ENCODE measurements at regions not wholly inside any gene's neighbourhood (a gene's known extent, or its start where the extent isn't known, plus 50 kb on each side); places are given as distances from the start of the nearest gene placed in this dataset.

- no peaks in the 10 kb centered on the region for H3K9me2 ChIP-seq (ENCODE audit: insufficient read depth, low read length)
- H3K9ac ChIP-seq (ENCODE audit: low read length): no peak overlapping the region
- no peaks in the 10 kb centered on the region for H3K9me3 ChIP-seq (ENCODE audit: low read length)
- H3K4me2 ChIP-seq (ENCODE audit: low read length): no peak overlapping the region
- no peaks in the 10 kb centered on the region for H3K79me2 ChIP-seq (replicated peaks; ENCODE audit: insufficient read depth, low read length)
- H4K20me1 ChIP-seq (ENCODE audit: insufficient read depth): no peaks in the 10 kb centered on the region
- H3K36me3 ChIP-seq (ENCODE audit: insufficient read depth, low read length): no peaks in the 10 kb centered on the region
- no peaks in the 10 kb centered on the region for H3F3A ChIP-seq (ENCODE audit: insufficient read depth, low read length, poor library complexity, severe bottlenecking)
- no peak for TF ChIP-seq POLR2AphosphoS5 (IDR thresholded peaks at IDR 0.05)
- TF ChIP-seq MXI1 (conservative IDR thresholded peaks at IDR 0.05; ENCODE audit: poor library complexity, severe bottlenecking): no peak
- no peak for TF ChIP-seq SMC3 (conservative IDR thresholded peaks at IDR 0.05; ENCODE audit: poor library complexity)
- H3K4me3 ChIP-seq (ENCODE audit: low read length): no peak overlapping the region
- no peaks in the 10 kb centered on the region for H3K27me3 ChIP-seq (ENCODE audit: insufficient read depth, low read depth, low read length)
- no peak overlapping the region for H2AFZ ChIP-seq (ENCODE audit: low read depth, low read length)
- no peak overlapping the region for H3K27ac ChIP-seq (ENCODE audit: low read length)
Measured at GRCh38 chr13:110815471-110816204, 99.2 kb downstream of the ANKRD10 start.

GRCh38 chr13:110816500-110816899, 98.4 kb downstream of the ANKRD10 start:
- TF ChIP-seq RAD21 (conservative IDR thresholded peaks at IDR 0.05): no peak
- no peak for TF ChIP-seq TAF1 (IDR thresholded peaks at IDR 0.05; ENCODE audit: low read depth)
- TF ChIP-seq SMC3 (conservative IDR thresholded peaks at IDR 0.05; ENCODE audit: poor library complexity): no peak
- TF ChIP-seq MXI1 (conservative IDR thresholded peaks at IDR 0.05; ENCODE audit: poor library complexity, severe bottlenecking): no peak
- TF ChIP-seq EZH2 (IDR thresholded peaks at IDR 0.05; ENCODE audit: borderline replicate concordance, insufficient read depth, low read length, poor library complexity, severe bottlenecking): no peak
- no peak for TF ChIP-seq CTCF (IDR thresholded peaks at IDR 0.05; ENCODE audit: poor library complexity, severe bottlenecking)
- no peak for TF ChIP-seq POLR2AphosphoS5 (IDR thresholded peaks at IDR 0.05)
- TF ChIP-seq REST (IDR thresholded peaks at IDR 0.05; ENCODE audit: borderline replicate concordance): no peak
- TF ChIP-seq EP300 (conservative IDR thresholded peaks at IDR 0.05; ENCODE audit: poor library complexity, severe bottlenecking): no peak
- Histone ChIP-seq H2AFZ (ENCODE audit: low read depth, low read length) (no peak overlapping the region), H3K27me3 (ENCODE audit: insufficient read depth, low read depth, low read length) (no peaks in the 10 kb centered on the region), H3K9ac (ENCODE audit: low read length) (no peak overlapping the region), H3K9me2 (ENCODE audit: insufficient read depth, low read length) (no peaks in the 10 kb centered on the region), H3F3A (ENCODE audit: insufficient read depth, low read length, poor library complexity, severe bottlenecking) (no peaks in the 10 kb centered on the region), H3K27ac (ENCODE audit: low read length) (no peak overlapping the region), H3K9me3 (ENCODE audit: low read length) (no peaks in the 10 kb centered on the region), H3K4me3 (ENCODE audit: low read length) (no peak overlapping the region), H4K20me1 (ENCODE audit: insufficient read depth) (no peaks in the 10 kb centered on the region), H3K79me2 (replicated peaks; ENCODE audit: insufficient read depth, low read length) (no peaks in the 10 kb centered on the region), H3K4me2 (ENCODE audit: low read length) (no peak overlapping the region), H3K36me3 (ENCODE audit: insufficient read depth, low read length) (no peaks in the 10 kb centered on the region)

All from neural cell (in vitro differentiated cells).